ENCODE measurements at regions not wholly inside any gene's neighbourhood (a gene's known extent, or its start where the extent isn't known, plus 50 kb on each side); places are given as distances from the start of the nearest gene placed in this dataset.

GRCh38 chr12:77682488-77682887, 148.2 kb upstream of the NAV3 start:
- H3K27me3 Mint-ChIP-seq (ENCODE audit: insufficient read depth, unreplicated experiment), result no peaks in the 10 kb centered on the region
- POLR2A ChIA-PET, result no interaction called here
- intact Hi-C loops (cut with micrococcal nuclease), result no loop called here
- peaks cover 7% of the 10 kb centered on the region for H3K36me3 Mint-ChIP-seq (ENCODE audit: insufficient read depth, unreplicated experiment)
- no TSS peak for BruUV-seq (replicated peaks)
- no peaks in the 10 kb centered on the region for H3K4me1 Mint-ChIP-seq (ENCODE audit: insufficient read depth, unreplicated experiment)
- H3K9me3 Mint-ChIP-seq (ENCODE audit: unreplicated experiment), result no peaks in the 10 kb centered on the region
- DNase-seq (ENCODE audit: unreplicated experiment), result no peak
- no peak for TF ChIP-seq CTCF (IDR thresholded peaks at IDR 0.05; ENCODE audit: unreplicated experiment)
- CTCF ChIA-PET, result interaction anchor here (0.7 to 2.2 kb wide), 2 partner anchors 513 to 633 kb away, joined by 3 to 6 read pairs; no protein-coding TSS in a partner anchor
- H3K27ac Mint-ChIP-seq (ENCODE audit: low read depth, unreplicated experiment), result no peak overlapping the region
- H3K4me3 Mint-ChIP-seq (ENCODE audit: unreplicated experiment), result no peak overlapping the region

- intact Hi-C loops (cut with micrococcal nuclease), result no loop called here
- BruUV-seq (replicated peaks), result no TSS peak
- no peak overlapping the region for H3K27ac Mint-ChIP-seq (ENCODE audit: low read depth, unreplicated experiment)
Observed at GRCh38 chr12:77681726-77682125, 149.0 kb upstream of the NAV3 start.

GRCh38 chr12:77679686-77680085, 151.0 kb upstream of the NAV3 start:
- Mint-ChIP-seq H3K4me3 (ENCODE audit: unreplicated experiment) (no peak overlapping the region), H3K36me3 (ENCODE audit: insufficient read depth, unreplicated experiment) (no peaks in the 10 kb centered on the region), H3K9me3 (ENCODE audit: unreplicated experiment) (no peaks in the 10 kb centered on the region), H3K4me1 (ENCODE audit: insufficient read depth, unreplicated experiment) (no peaks in the 10 kb centered on the region), H3K27ac (ENCODE audit: low read depth, unreplicated experiment) (no peak overlapping the region), H3K27me3 (ENCODE audit: insufficient read depth, unreplicated experiment) (no peaks in the 10 kb centered on the region)
- intact Hi-C loops (cut with micrococcal nuclease), result no loop called here
- DNase-seq (ENCODE audit: unreplicated experiment), result no peak
- no TSS peak for BruUV-seq (replicated peaks)
- no peak for TF ChIP-seq CTCF (IDR thresholded peaks at IDR 0.05; ENCODE audit: unreplicated experiment)
- POLR2A ChIA-PET, result interaction anchor here (0.6 kb wide), 1 partner anchor 555 kb away, joined by 3 read pairs; no protein-coding TSS in a partner anchor
- CTCF ChIA-PET, result interaction anchor here (0.8 to 2.1 kb wide), 3 partner anchors 64 to 726 kb away, joined by 3 to 4 read pairs (median 3); no protein-coding TSS in a partner anchor

More at GRCh38 chr12:77681726-77682125, 149.0 kb upstream of the NAV3 start:
- POLR2A ChIA-PET, result no interaction called here
- Mint-ChIP-seq H3K4me1 (ENCODE audit: insufficient read depth, unreplicated experiment) (no peaks in the 10 kb centered on the region), H3K4me3 (ENCODE audit: unreplicated experiment) (no peak overlapping the region), H3K9me3 (ENCODE audit: unreplicated experiment) (no peaks in the 10 kb centered on the region), H3K36me3 (ENCODE audit: insufficient read depth, unreplicated experiment) (peaks cover 7% of the 10 kb centered on the region), H3K27me3 (ENCODE audit: insufficient read depth, unreplicated experiment) (no peaks in the 10 kb centered on the region)
- DNase-seq (ENCODE audit: unreplicated experiment), result no peak
- CTCF ChIA-PET, result interaction anchor here (2.2 kb wide), 1 partner anchor 632 kb away, joined by 6 read pairs; no protein-coding TSS in a partner anchor
- TF ChIP-seq CTCF (IDR thresholded peaks at IDR 0.05; ENCODE audit: unreplicated experiment), result no peak

- no peaks in the 10 kb centered on the region for H3K27me3 Mint-ChIP-seq (ENCODE audit: insufficient read depth, unreplicated experiment)
- CTCF ChIA-PET, result interaction anchor here (0.8 to 1.3 kb wide), 2 partner anchors 10 to 527 kb away, joined by 3 to 6 read pairs; no protein-coding TSS in a partner anchor
- POLR2A ChIA-PET, result interaction anchor here (0.7 kb wide), 1 partner anchor 714 kb away, joined by 3 read pairs; no protein-coding TSS in a partner anchor
Observed at GRCh38 chr12:77678621-77679020, 152.1 kb upstream of the NAV3 start.

More at GRCh38 chr12:77678621-77679020, 152.1 kb upstream of the NAV3 start:
- no peak overlapping the region for H3K4me3 Mint-ChIP-seq (ENCODE audit: unreplicated experiment)
- no TSS peak for BruUV-seq (replicated peaks)
- no peak overlapping the region for H3K27ac Mint-ChIP-seq (ENCODE audit: low read depth, unreplicated experiment)
- intact Hi-C loops (cut with micrococcal nuclease), result no loop called here
- TF ChIP-seq CTCF (IDR thresholded peaks at IDR 0.05; ENCODE audit: unreplicated experiment), result no peak
- no peak for DNase-seq (ENCODE audit: unreplicated experiment)
- H3K4me1 Mint-ChIP-seq (ENCODE audit: insufficient read depth, unreplicated experiment), result no peaks in the 10 kb centered on the region
- H3K36me3 Mint-ChIP-seq (ENCODE audit: insufficient read depth, unreplicated experiment), result no peaks in the 10 kb centered on the region
- no peaks in the 10 kb centered on the region for H3K9me3 Mint-ChIP-seq (ENCODE audit: unreplicated experiment)
